SU-DHL-6 (cell line): ENCODE measurements at regions not wholly inside any gene's neighbourhood (a gene's known extent, or its start where the extent isn't known, plus 50 kb on each side); places are given as distances from the start of the nearest gene placed in this dataset.

Experiments
- CTCF ChIP-seq: fragments of 200-600 bp; sonication (generic); IDR thresholded peaks from one replicate; pipeline ENCODE4 v1.5.1; 2017; ENCODE audit warnings: antibody characterized with exemption, mild to moderate bottlenecking, low read length, moderate library complexity; ENCODE audit not compliant: insufficient read depth, poor library complexity, severe bottlenecking
- EZH2phosphoT487 ChIP-seq: fragments of 200-600 bp; sonication (generic), shearing (Covaris generic); conservative IDR thresholded peaks from 2 replicates; pipeline ENCODE4 v1.6.1; 2018; ENCODE audit warnings: mild to moderate bottlenecking, antibody characterized with exemption, low read length, moderate library complexity, mixed read lengths

- TF ChIP-seq CTCF (no peak), EZH2phosphoT487 (no peak)
Measured at GRCh38 chr15:36430726-36431265, 148.6 kb upstream of the CDIN1 start.
